ENCODE measurements at regions not wholly inside any gene's neighbourhood (a gene's known extent, or its start where the extent isn't known, plus 50 kb on each side); places are given as distances from the start of the nearest gene placed in this dataset.

- no peak for TF ChIP-seq GATA2 (IDR thresholded peaks at IDR 0.05; ENCODE audit: low read depth, low read length)
- TF ChIP-seq GATA3 (IDR thresholded peaks at IDR 0.05; ENCODE audit: low read depth, low read length): no peak
Measured at GRCh38 chr15:94027581-94027980, 203.8 kb upstream of the MCTP2 start.

All from SH-SY5Y (cell line).